Skeletal muscle cell (primary cell): ENCODE measurements at regions not wholly inside any gene's neighbourhood (a gene's known extent, or its start where the extent isn't known, plus 50 kb on each side); places are given as distances from the start of the nearest gene placed in this dataset.
A peak's percentile ranks its signal among the peaks of the same experiment; 100 is the strongest.

Source experiments
- DNase-seq: peaks from one replicate; pipeline ENCODE4 v3.0.0-alpha.2; 2010; ENCODE audit warnings: low read depth
- H3K4me3 ChIP-seq: 2 replicates; pipeline ENCODE4 v1.5.1; 2011; ENCODE audit warnings: low read depth, mild to moderate bottlenecking, control low read depth, low read length, moderate library complexity

GRCh38 chr2:160890667-160891352 lies 269.4 kb upstream of the TANK start:
- DNase-seq = no peak
- no peak overlapping the region for H3K4me3 ChIP-seq

GRCh38 chr2:160891353-160891740 lies 268.9 kb upstream of the TANK start:
- H3K4me3 ChIP-seq = no peak overlapping the region
- no peak for DNase-seq

- no peak overlapping the region for H3K4me3 ChIP-seq
- no peak for DNase-seq
These were observed 268.0 kb upstream of the TANK start for GRCh38 chr2:160892204-160892603.

- DNase-seq = no peak
- no peak overlapping the region for H3K4me3 ChIP-seq
These were observed 266.6 kb upstream of the TANK start for GRCh38 chr2:160893581-160893980.

GRCh38 chr2:160898581-160899307 lies 261.5 kb upstream of the TANK start:
- no peak overlapping the region for H3K4me3 ChIP-seq
- DNase-seq = no peak

GRCh38 chr2:160901613-160902012 lies 258.6 kb upstream of the TANK start:
- DNase-seq = peak; percentile 35

GRCh38 chr2:160905862-160906261 lies 254.4 kb upstream of the TANK start:
- no peak overlapping the region for H3K4me3 ChIP-seq
- DNase-seq = no peak

More at GRCh38 chr2:160901613-160902012, 258.6 kb upstream of the TANK start:
- no peak overlapping the region for H3K4me3 ChIP-seq

- DNase-seq = no peak
These were observed 253.3 kb upstream of the TANK start for GRCh38 chr2:160906878-160907277.

GRCh38 chr2:160907738-160908137 lies 252.5 kb upstream of the TANK start:
- H3K4me3 ChIP-seq = no peak overlapping the region
- DNase-seq = no peak

More at GRCh38 chr2:160906878-160907277, 253.3 kb upstream of the TANK start:
- no peak overlapping the region for H3K4me3 ChIP-seq

- no peak for DNase-seq
- H3K4me3 ChIP-seq = no peak overlapping the region
These were observed 252.1 kb upstream of the TANK start for GRCh38 chr2:160908157-160908556.

GRCh38 chr2:160909781-160910242 lies 250.4 kb upstream of the TANK start:
- H3K4me3 ChIP-seq = no peak overlapping the region
- no peak for DNase-seq

- no peak for DNase-seq
- H3K4me3 ChIP-seq = no peak overlapping the region
These were observed 249.5 kb upstream of the TANK start for GRCh38 chr2:160910681-160911080.

- H3K4me3 ChIP-seq = no peak overlapping the region
- no peak for DNase-seq
These were observed 249.0 kb upstream of the TANK start for GRCh38 chr2:160911258-160911657.

- no peak for DNase-seq
- no peak overlapping the region for H3K4me3 ChIP-seq
These were observed 248.0 kb upstream of the TANK start for GRCh38 chr2:160912276-160912675.

GRCh38 chr2:160913323-160913722 lies 246.9 kb upstream of the TANK start:
- DNase-seq = no peak
- no peak overlapping the region for H3K4me3 ChIP-seq

- H3K4me3 ChIP-seq = no peak overlapping the region
- no peak for DNase-seq
These were observed 246.0 kb upstream of the TANK start for GRCh38 chr2:160914217-160914616.

GRCh38 chr2:160916300-160916699 lies 243.9 kb upstream of the TANK start:
- no peak overlapping the region for H3K4me3 ChIP-seq

GRCh38 chr2:160917850-160918249 lies 242.4 kb upstream of the TANK start:
- no peak for DNase-seq
- H3K4me3 ChIP-seq = no peak overlapping the region

More at GRCh38 chr2:160916300-160916699, 243.9 kb upstream of the TANK start:
- no peak for DNase-seq

- no peak for DNase-seq
- H3K4me3 ChIP-seq = no peak overlapping the region
These were observed 242.0 kb upstream of the TANK start for GRCh38 chr2:160918258-160918657.

GRCh38 chr2:160918906-160919503 lies 241.2 kb upstream of the TANK start:
- H3K4me3 ChIP-seq = no peak overlapping the region
- no peak for DNase-seq
